ENCODE measurements at regions not wholly inside any gene's neighbourhood (a gene's known extent, or its start where the extent isn't known, plus 50 kb on each side); places are given as distances from the start of the nearest gene placed in this dataset.

DNA sequence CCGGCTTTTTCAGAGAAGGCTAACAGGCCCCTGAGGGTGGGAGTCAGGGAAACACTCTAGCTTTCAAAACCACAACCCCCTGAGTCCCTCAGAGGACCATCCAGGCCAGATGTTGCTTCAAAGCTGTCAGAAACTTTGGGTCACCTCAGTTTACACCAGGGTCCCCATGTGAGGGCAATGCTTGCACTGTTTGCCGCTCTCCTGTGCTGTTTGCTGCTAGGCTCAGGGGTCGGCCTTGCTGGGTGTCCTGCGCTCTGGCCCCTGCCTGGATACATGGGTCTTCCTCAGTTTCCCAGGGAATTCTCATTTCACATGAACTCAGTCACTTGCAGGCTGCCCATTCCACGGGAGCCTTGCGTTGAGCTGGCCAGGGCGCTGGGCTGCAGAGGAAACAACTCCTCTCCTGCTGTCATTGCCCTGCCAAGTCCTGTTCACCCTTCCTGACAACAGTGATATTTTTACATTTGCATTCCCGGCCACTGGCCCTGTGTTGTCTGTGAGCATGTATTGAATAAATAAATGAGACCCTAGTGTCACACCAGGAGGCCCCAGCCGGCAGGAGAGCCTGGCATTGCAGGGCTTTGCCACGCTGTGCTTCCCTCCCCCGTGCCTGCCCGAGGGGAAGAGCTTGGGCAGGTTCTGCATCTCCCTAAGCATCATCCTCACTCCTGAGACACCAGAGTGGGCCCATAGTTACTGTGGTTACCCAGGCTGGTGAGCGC lies 73.2 kb upstream of the RAB6C start:
- H3K9me3 ChIP-seq, result no peaks in the 10 kb centered on the region
- TF ChIP-seq CTCF (IDR thresholded peaks at IDR 0.05), result no peak
- no peak overlapping the region for H3K4me3 ChIP-seq
- H3K27ac ChIP-seq, result no peak overlapping the region
- 68 to 82% methylated on average over 8 to 13 of the region's 13 CpGs for WGBS, 2 donors
- no peaks in the 10 kb centered on the region for H3K27me3 ChIP-seq
- DNase-seq (no peak), ATAC-seq (no peak)
- intact Hi-C loops (cut with DNase I), result no loop called here
- no peaks in the 10 kb centered on the region for H3K36me3 ChIP-seq (replicated peaks in 1 of 2; ENCODE audit: insufficient read depth in 1 of 2, low read depth in 2 of 2)
- no peaks in the 10 kb centered on the region for H3K4me1 ChIP-seq

DNA sequence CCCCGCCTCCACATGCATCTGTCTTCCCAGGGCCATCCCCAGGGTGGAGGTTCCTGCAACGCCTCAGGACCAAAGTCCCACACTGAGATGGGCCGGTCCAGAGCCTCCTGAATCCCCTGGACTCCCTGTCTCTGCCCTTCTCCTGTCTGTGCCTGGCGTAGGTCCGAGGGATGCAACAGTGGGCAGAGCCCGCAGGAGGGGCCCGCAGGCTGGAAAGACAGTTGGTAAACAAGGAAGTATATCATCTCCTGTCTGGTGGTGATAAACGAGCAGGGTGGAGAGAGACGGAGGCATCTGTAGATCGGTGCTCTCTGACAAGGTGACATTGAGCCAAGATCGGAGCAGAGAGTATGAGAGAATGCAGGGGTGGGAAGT lies 72.6 kb upstream of the RAB6C start:
- ATAC-seq (no peak), DNase-seq (no peak)
- H3K27me3 ChIP-seq, result no peaks in the 10 kb centered on the region
- no peak overlapping the region for H3K27ac ChIP-seq
- TF ChIP-seq POLR2A (IDR thresholded peaks at IDR 0.05) (no peak), CTCF (IDR thresholded peaks at IDR 0.05) (no peak)
- no peaks in the 10 kb centered on the region for H3K9me3 ChIP-seq
- no peaks in the 10 kb centered on the region for H3K36me3 ChIP-seq (replicated peaks in 1 of 2; ENCODE audit: insufficient read depth in 1 of 2, low read depth in 2 of 2)
- H3K4me3 ChIP-seq, result no peak overlapping the region
- no peaks in the 10 kb centered on the region for H3K4me1 ChIP-seq
- WGBS, 2 donors, result 58 to 65% methylated on average over 10 to 11 of the region's 11 CpGs
- intact Hi-C loops (cut with DNase I), result no loop called here

DNA sequence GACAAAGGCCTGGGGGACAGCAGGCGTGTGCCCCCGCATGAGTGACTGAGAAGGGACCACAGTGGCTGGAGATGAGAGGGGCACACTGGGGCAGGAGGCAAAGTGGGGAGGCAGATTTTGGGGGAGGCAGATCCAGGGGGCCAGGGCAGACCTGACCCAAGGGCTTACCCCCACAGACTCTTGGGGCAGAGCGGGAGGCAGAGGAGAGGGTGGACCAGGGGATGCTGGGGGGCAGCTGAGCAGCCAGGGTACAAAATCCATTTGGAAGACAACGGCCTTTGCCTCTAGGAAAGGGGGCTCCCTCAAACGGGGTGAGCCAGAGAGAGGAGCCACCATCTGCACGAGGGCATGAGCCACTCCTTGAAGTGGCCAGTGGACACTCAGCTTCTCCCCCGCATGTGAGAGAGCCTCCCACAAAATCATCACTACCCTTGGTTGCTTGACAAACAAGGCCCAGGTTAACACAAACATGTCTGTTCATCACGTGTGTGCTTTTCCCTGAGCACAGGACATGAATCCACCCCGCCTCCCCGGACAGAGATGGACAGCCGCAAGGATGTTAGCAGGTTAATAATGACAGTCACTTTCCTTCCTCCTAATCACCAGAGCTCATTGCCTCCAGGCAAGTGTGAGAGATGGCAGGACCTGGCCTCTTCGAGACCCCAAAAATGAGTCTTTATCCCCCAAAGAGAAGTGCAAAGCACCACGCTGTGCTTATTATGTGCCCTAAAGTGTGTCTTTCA lies 72.0 kb upstream of the RAB6C start:
- intact Hi-C loops (cut with DNase I), result no loop called here
- no peaks in the 10 kb centered on the region for H3K36me3 ChIP-seq (replicated peaks in 1 of 2; ENCODE audit: insufficient read depth in 1 of 2, low read depth in 2 of 2)
- ATAC-seq, result no peak
- H3K27me3 ChIP-seq, result no peaks in the 10 kb centered on the region
- TF ChIP-seq POLR2A (IDR thresholded peaks at IDR 0.05) (no peak), CTCF (IDR thresholded peaks at IDR 0.05) (no peak)
- DNase-seq, result no peak
- no peak overlapping the region for H3K27ac ChIP-seq
- no peaks in the 10 kb centered on the region for H3K9me3 ChIP-seq
- no peaks in the 10 kb centered on the region for H3K4me1 ChIP-seq
- no peak overlapping the region for H3K4me3 ChIP-seq
- WGBS, 2 donors, result 74 to 80% methylated on average over 9 to 13 of the region's 13 CpGs

DNA sequence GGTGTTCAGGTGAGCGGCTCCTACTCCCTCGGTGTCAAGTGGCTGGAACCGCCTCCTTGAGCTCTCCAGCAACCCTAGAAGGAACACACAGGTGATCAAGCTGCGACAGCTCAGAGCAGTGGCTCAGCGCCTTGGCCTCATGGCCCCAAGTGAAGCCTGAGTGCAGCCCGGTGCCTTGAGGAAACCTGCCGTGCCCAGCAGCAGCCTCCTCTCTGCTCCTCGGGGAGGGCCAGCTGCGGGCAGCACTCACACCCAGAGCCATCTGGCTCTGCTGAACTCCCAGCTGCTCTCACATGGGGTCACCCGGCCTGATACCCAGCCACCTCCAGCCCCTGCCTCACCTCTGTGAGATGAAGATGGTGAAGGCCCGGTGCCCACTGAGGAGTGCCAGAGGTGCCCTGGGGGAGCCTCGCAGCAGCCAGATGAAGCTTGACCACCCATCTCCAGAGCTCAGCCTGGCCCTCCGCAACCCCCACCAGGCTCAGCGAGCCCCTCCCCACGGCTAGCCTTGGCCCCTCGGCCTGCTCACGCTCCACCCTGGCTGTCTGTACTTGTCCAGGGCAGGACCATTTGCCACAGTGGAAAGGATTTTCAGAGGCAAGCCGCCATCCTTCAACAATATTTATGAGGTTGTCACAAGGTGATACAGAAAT lies 70.6 kb upstream of the RAB6C start:
- no peak overlapping the region for H3K27ac ChIP-seq
- DNase-seq (no peak), ATAC-seq (no peak)
- TF ChIP-seq POLR2A (IDR thresholded peaks at IDR 0.05) (no peak), CTCF (IDR thresholded peaks at IDR 0.05) (no peak)
- no peaks in the 10 kb centered on the region for H3K9me3 ChIP-seq
- no peaks in the 10 kb centered on the region for H3K4me1 ChIP-seq
- intact Hi-C loops (cut with DNase I), result no loop called here
- no peak overlapping the region for H3K4me3 ChIP-seq
- no peaks in the 10 kb centered on the region for H3K36me3 ChIP-seq (replicated peaks in 1 of 2; ENCODE audit: insufficient read depth in 1 of 2, low read depth in 2 of 2)
- no peaks in the 10 kb centered on the region for H3K27me3 ChIP-seq
- 68 to 87% methylated on average over 8 to 18 of the region's 18 CpGs for WGBS, 2 donors
